ENCODE measurements at regions not wholly inside any gene's neighbourhood (a gene's known extent, or its start where the extent isn't known, plus 50 kb on each side); places are given as distances from the start of the nearest gene placed in this dataset.
"Not testable (repeated sequence)": the region's sequence is repeated elsewhere in the genome, so short reads cannot be mapped to it uniquely, and the experiment has no call there.

- Mint-ChIP-seq H3K36me3 (ENCODE audit: low read depth) (no peaks in the 10 kb centered on the region), H3K4me1 (no peaks in the 10 kb centered on the region), H3K4me3 (no peak overlapping the region), H3K27me3 (peaks cover 16% of the 10 kb centered on the region), H3K27ac (no peak overlapping the region), H3K9me3 (no peaks in the 10 kb centered on the region)
- no peak for DNase-seq
- POLR2A ChIA-PET: no interaction called here
- ATAC-seq (ENCODE audit: low read depth): no peak
- TF ChIP-seq, protein P1, sequence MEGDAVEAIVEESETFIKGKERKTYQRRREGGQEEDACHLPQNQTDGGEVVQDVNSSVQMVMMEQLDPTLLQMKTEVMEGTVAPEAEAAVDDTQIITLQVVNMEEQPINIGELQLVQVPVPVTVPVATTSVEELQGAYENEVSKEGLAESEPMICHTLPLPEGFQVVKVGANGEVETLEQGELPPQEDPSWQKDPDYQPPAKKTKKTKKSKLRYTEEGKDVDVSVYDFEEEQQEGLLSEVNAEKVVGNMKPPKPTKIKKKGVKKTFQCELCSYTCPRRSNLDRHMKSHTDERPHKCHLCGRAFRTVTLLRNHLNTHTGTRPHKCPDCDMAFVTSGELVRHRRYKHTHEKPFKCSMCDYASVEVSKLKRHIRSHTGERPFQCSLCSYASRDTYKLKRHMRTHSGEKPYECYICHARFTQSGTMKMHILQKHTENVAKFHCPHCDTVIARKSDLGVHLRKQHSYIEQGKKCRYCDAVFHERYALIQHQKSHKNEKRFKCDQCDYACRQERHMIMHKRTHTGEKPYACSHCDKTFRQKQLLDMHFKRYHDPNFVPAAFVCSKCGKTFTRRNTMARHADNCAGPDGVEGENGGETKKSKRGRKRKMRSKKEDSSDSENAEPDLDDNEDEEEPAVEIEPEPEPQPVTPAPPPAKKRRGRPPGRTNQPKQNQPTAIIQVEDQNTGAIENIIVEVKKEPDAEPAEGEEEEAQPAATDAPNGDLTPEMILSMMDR (IDR thresholded peaks at IDR 0.05): no peak
- intact Hi-C loops (cut with micrococcal nuclease): no loop called here
- CTCF ChIA-PET: no interaction called here
These were observed 71.6 kb upstream of the HSPB3 start for GRCh38 chr5:54383941-54384340.

GRCh38 chr5:54383225-54383901 lies 72.1 kb upstream of the HSPB3 start:
- intact Hi-C loops (cut with micrococcal nuclease): no loop called here

GRCh38 chr5:54381319-54381718 lies 70.9 kb upstream of the ARL15 start:
- peaks cover 29% of the 10 kb centered on the region for H3K27me3 Mint-ChIP-seq
- intact Hi-C loops (cut with micrococcal nuclease): not testable (repeated sequence)

More at GRCh38 chr5:54383225-54383901, 72.1 kb upstream of the HSPB3 start:
- Mint-ChIP-seq H3K4me3 (no peak overlapping the region), H3K27me3 (peaks cover 20% of the 10 kb centered on the region), H3K27ac (no peak overlapping the region), H3K4me1 (no peaks in the 10 kb centered on the region), H3K9me3 (no peaks in the 10 kb centered on the region), H3K36me3 (ENCODE audit: low read depth) (no peaks in the 10 kb centered on the region)
- CTCF ChIA-PET: no interaction called here
- TF ChIP-seq, protein P1 (IDR thresholded peaks at IDR 0.05): no peak
- ATAC-seq (ENCODE audit: low read depth) (no peak), DNase-seq (no peak)
- POLR2A ChIA-PET: no interaction called here

GRCh38 chr5:54379590-54379989 lies 69.2 kb upstream of the ARL15 start:
- TF ChIP-seq, protein P1 (IDR thresholded peaks at IDR 0.05): no peak
- Mint-ChIP-seq H3K4me1 (no peaks in the 10 kb centered on the region), H3K27me3 (peaks cover 36% of the 10 kb centered on the region), H3K4me3 (no peak overlapping the region), H3K27ac (no peak overlapping the region), H3K9me3 (peaks cover 3% of the 10 kb centered on the region), H3K36me3 (ENCODE audit: low read depth) (no peaks in the 10 kb centered on the region)
- no peak for DNase-seq
- ATAC-seq (ENCODE audit: low read depth): no peak
- ChIA-PET CTCF (interaction anchor here (0.8 kb wide), 1 partner anchor 136 kb away, joined by 4 read pairs; no protein-coding TSS in a partner anchor), POLR2A (no interaction called here)
- intact Hi-C loops (cut with micrococcal nuclease): no loop called here

More at GRCh38 chr5:54381319-54381718, 70.9 kb upstream of the ARL15 start:
- POLR2A ChIA-PET; ATAC-seq (ENCODE audit: low read depth); CTCF ChIA-PET; H3K4me1 Mint-ChIP-seq; DNase-seq; H3K27ac Mint-ChIP-seq; H3K9me3 Mint-ChIP-seq; H3K36me3 Mint-ChIP-seq (ENCODE audit: low read depth); H3K4me3 Mint-ChIP-seq: not testable (repeated sequence)

DNA sequence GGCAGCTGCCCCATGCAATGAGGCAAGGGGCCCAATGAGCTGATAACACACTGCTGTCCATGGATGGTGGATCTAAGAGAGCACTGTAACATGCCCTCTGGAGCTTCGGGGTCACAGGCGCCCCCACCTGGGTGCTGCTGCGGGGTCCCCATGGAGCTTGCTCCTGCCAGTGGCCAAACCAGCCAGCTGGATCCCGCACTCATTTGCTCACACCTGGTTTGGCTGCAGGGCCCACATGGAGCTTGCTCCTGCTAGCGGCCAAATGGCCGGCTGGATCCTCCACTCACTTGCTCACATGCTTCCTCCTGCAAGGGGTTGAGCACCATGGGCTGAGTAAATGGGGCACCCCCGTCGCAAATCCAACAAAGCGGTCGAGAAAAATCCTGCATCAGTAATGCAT lies 68.3 kb upstream of the ARL15 start:
- no peak for ATAC-seq (ENCODE audit: low read depth)
- Mint-ChIP-seq H3K4me3 (no peak overlapping the region), H3K9me3 (peaks cover 5% of the 10 kb centered on the region), H3K36me3 (ENCODE audit: low read depth) (no peaks in the 10 kb centered on the region), H3K4me1 (no peaks in the 10 kb centered on the region), H3K27me3 (peaks cover 32% of the 10 kb centered on the region), H3K27ac (no peak overlapping the region)
- intact Hi-C loops (cut with micrococcal nuclease): no loop called here
- CTCF ChIA-PET: interaction anchor here (0.6 to 0.8 kb wide), 2 partner anchors 110 to 135 kb away, joined by 3 to 4 read pairs; no protein-coding TSS in a partner anchor
- TF ChIP-seq, protein P1 (IDR thresholded peaks at IDR 0.05): no peak
- no peak for DNase-seq
- POLR2A ChIA-PET: no interaction called here

GRCh38 chr5:54377339-54377738 lies 67.0 kb upstream of the ARL15 start:
- POLR2A ChIA-PET; intact Hi-C loops (cut with micrococcal nuclease); H3K36me3 Mint-ChIP-seq (ENCODE audit: low read depth); ATAC-seq (ENCODE audit: low read depth); DNase-seq; H3K4me1 Mint-ChIP-seq; H3K4me3 Mint-ChIP-seq; H3K27ac Mint-ChIP-seq; CTCF ChIA-PET: not testable (repeated sequence)
- Mint-ChIP-seq H3K9me3 (peaks cover 12% of the 10 kb centered on the region), H3K27me3 (peaks cover 29% of the 10 kb centered on the region)
